HL-60 (cell line): ENCODE measurements at regions not wholly inside any gene's neighbourhood (a gene's known extent, or its start where the extent isn't known, plus 50 kb on each side); places are given as distances from the start of the nearest gene placed in this dataset.
A peak's percentile ranks its signal among the peaks of the same experiment; 100 is the strongest.

Experiments
- DNase-seq, 2 experiments: peaks; one replicate each; pipeline ENCODE4 v3.0.0-alpha.2; 2010 to 2020; ENCODE audit warnings: low read depth in 1 of 2, low spot score in 1 of 2
- H3K27ac ChIP-seq: fragments of 250-450 bp; sonication (Bioruptor Pico); replicated peaks from 2 replicates; pipeline ENCODE4 v1.5.1; 2020; ENCODE audit warnings: mild to moderate bottlenecking, moderate library complexity
- H3K27me3 ChIP-seq: fragments of 250-450 bp; sonication (Bioruptor Pico); 2 replicates; pipeline ENCODE4 v1.5.1; 2021; ENCODE audit warnings: mild to moderate bottlenecking, moderate library complexity; ENCODE audit not compliant: insufficient read depth, poor library complexity, severe bottlenecking
- H3K4me3 ChIP-seq: replicated peaks from 2 replicates; pipeline ENCODE4 v1.5.1; 2011; ENCODE audit warnings: mild to moderate bottlenecking, control low read depth, low read length; ENCODE audit not compliant: insufficient read depth
- GABPA ChIP-seq: IDR thresholded peaks from 2 replicates; pipeline ENCODE4 v1.6.1; 2012; ENCODE audit warnings: low read depth
- POLR2AphosphoS5 ChIP-seq: IDR thresholded peaks from 2 replicates; pipeline ENCODE4 v1.6.1; 2012; ENCODE audit warnings: low read depth
- SPI1 ChIP-seq: IDR thresholded peaks from 2 replicates; pipeline ENCODE4 v1.6.1; 2012; ENCODE audit warnings: low read depth, mild to moderate bottlenecking, borderline replicate concordance
- TF ChIP-seq, protein P1 (sequence below): IDR thresholded peaks from one replicate; pipeline ENCODE4 v1.5.1; 2011; ENCODE audit warnings: low read length, control low read depth, inconsistent platforms; ENCODE audit not compliant: insufficient read depth
- TF ChIP-seq, protein P2 (sequence below): IDR thresholded peaks from 2 replicates; pipeline ENCODE4 v1.6.1; 2012; ENCODE audit warnings: low read depth; ENCODE audit not compliant: insufficient replicate concordance

DNA sequence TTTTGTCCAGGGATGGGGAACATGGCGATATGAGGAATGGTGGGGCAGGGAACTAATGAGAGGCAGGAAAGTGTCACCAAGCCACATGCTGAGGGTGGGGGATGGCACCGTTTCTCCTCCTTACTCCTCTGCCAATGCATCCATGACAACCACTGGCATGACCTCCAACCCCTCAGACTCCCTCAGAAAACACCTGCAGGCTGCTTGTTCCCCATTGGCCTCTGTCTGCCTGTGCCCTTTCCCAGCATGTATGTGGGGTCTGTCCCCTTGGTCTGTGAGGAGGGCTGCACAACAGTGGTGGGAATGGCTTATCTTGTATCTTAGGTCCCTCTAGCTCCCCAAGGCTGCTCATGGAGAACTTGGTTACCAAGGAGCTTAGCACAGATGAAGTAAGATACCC is 137.2 kb upstream of the NGF start:
- no peak for DNase-seq
- Histone ChIP-seq H3K4me3 (no peak overlapping the region), H3K27me3 (no peaks in the 10 kb centered on the region), H3K27ac (no peak overlapping the region)
- TF ChIP-seq, protein P1, sequence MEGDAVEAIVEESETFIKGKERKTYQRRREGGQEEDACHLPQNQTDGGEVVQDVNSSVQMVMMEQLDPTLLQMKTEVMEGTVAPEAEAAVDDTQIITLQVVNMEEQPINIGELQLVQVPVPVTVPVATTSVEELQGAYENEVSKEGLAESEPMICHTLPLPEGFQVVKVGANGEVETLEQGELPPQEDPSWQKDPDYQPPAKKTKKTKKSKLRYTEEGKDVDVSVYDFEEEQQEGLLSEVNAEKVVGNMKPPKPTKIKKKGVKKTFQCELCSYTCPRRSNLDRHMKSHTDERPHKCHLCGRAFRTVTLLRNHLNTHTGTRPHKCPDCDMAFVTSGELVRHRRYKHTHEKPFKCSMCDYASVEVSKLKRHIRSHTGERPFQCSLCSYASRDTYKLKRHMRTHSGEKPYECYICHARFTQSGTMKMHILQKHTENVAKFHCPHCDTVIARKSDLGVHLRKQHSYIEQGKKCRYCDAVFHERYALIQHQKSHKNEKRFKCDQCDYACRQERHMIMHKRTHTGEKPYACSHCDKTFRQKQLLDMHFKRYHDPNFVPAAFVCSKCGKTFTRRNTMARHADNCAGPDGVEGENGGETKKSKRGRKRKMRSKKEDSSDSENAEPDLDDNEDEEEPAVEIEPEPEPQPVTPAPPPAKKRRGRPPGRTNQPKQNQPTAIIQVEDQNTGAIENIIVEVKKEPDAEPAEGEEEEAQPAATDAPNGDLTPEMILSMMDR = no peak
- no peak for TF ChIP-seq GABPA
- TF ChIP-seq, protein P2, sequence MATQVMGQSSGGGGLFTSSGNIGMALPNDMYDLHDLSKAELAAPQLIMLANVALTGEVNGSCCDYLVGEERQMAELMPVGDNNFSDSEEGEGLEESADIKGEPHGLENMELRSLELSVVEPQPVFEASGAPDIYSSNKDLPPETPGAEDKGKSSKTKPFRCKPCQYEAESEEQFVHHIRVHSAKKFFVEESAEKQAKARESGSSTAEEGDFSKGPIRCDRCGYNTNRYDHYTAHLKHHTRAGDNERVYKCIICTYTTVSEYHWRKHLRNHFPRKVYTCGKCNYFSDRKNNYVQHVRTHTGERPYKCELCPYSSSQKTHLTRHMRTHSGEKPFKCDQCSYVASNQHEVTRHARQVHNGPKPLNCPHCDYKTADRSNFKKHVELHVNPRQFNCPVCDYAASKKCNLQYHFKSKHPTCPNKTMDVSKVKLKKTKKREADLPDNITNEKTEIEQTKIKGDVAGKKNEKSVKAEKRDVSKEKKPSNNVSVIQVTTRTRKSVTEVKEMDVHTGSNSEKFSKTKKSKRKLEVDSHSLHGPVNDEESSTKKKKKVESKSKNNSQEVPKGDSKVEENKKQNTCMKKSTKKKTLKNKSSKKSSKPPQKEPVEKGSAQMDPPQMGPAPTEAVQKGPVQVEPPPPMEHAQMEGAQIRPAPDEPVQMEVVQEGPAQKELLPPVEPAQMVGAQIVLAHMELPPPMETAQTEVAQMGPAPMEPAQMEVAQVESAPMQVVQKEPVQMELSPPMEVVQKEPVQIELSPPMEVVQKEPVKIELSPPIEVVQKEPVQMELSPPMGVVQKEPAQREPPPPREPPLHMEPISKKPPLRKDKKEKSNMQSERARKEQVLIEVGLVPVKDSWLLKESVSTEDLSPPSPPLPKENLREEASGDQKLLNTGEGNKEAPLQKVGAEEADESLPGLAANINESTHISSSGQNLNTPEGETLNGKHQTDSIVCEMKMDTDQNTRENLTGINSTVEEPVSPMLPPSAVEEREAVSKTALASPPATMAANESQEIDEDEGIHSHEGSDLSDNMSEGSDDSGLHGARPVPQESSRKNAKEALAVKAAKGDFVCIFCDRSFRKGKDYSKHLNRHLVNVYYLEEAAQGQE = no peak
- no peak for TF ChIP-seq SPI1
- no peak for TF ChIP-seq POLR2AphosphoS5

DNA sequence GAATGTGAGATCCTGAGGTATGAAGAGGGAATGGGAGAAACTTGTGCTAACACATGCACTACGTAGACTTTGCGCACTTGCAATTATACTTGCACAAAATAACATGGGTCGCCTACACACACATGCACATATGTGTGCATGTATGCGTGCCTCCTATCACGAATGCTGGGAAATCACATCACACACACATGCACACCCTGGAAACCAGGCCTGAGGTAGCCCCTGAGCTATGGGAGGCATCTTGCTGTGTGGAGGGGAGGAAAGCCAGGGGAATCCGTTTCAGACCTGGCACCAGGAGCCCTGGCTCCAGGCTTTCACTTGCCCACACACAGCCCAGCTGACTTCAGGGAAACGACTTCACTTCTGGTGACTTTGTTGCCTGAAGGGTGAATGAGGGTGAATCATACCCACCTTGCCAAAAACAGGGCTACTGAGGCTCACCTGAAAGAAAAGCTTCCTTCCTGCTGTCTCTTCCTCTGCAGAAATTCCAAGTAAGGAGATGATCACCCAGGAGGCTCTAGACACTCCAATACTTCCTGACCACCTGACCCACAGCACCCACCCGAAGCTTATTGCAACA is 136.0 kb upstream of the NGF start:
- no peaks in the 10 kb centered on the region for H3K27me3 ChIP-seq
- TF ChIP-seq SPI1 = no peak
- TF ChIP-seq, protein P1 = no peak
- no peak for TF ChIP-seq GABPA
- no peak overlapping the region for H3K4me3 ChIP-seq
- DNase-seq = no peak
- H3K27ac ChIP-seq = no peak overlapping the region

DNA sequence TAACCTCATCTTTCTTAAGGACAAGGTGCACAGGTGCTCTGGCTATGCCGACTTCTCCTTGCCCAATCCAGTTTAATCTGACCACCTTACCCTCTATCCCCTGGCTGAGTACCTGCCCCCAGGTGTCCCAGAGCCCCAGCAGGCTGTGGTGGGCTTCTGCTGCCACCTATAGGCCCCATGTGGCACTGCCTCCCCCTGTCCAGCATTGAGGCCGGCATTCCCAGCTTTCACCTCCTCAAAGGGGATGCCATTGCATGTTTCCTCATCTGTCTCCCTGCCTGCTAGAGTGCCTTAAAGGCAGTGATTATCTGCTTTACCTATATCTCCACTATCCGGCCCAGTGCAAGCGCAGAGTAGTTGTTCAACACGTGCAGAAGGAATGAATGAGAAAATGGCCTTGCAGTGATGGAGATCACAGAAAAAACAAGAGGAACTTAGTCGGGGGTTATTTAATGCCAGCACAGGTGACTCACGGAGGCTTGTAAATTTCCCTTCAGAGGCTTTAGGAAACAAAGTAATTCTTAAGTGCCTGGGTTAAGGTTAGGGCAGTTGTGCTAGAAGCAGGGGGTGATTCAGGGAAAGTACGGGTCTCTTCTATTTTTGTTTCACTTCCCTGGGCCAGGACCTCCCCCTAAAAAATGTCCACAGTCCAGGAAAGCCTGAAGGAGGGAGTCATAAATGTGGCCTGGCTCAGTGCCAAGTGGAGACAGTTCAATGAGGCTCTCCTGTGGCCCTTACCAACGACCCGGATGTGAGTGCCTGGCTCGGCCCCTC is 131.8 kb upstream of the NGF start:
- no peak overlapping the region for H3K27ac ChIP-seq
- H3K4me3 ChIP-seq = no peak overlapping the region
- TF ChIP-seq, protein P2 = peak; percentile 68
- TF ChIP-seq POLR2AphosphoS5 = no peak
- TF ChIP-seq, protein P1 = peak; percentile 81
- H3K27me3 ChIP-seq = no peaks in the 10 kb centered on the region
- peak in 1 of 2 experiments; percentile 6 for DNase-seq
